ENCODE measurements at regions not wholly inside any gene's neighbourhood (a gene's known extent, or its start where the extent isn't known, plus 50 kb on each side); places are given as distances from the start of the nearest gene placed in this dataset.

- no peak for TF ChIP-seq POLR2A (IDR thresholded peaks at IDR 0.05)
- no peak for TF ChIP-seq CTCF (IDR thresholded peaks at IDR 0.05)
Observed at GRCh38 chr2:128522829-128523228, 204.2 kb upstream of the HS6ST1 start.

Measured in lower leg skin (tissue), 3 donors.